Spleen (tissue), 11 donors: ENCODE measurements at regions not wholly inside any gene's neighbourhood (a gene's known extent, or its start where the extent isn't known, plus 50 kb on each side); places are given as distances from the start of the nearest gene placed in this dataset.

Experiments
- DNase-seq: peaks from one replicate; pipeline ENCODE4 v3.0.0-alpha.2; 2020
- H3K27ac ChIP-seq, 8 donors: fragments of 200-600 bp; sonication (generic) in 7 of 8; 1 replicate in 4 of 8; 2 replicates in 4 of 8; pipeline versions ENCODE4 v1.5.0 to v1.8.0; 2016 to 2021; ENCODE audit warnings: inconsistent platforms in 4 of 8, mild to moderate bottlenecking in 4 of 8, moderate library complexity in 1 of 8
- H3K27me3 ChIP-seq, 7 donors: fragments of 200-600 bp; sonication (generic) in 6 of 7; replicated peaks in 1 of 7; 1 replicate in 4 of 7; 2 replicates in 3 of 7; pipeline versions ENCODE4 v1.5.0 to v1.8.0; 2016 to 2021; ENCODE audit warnings: inconsistent platforms in 3 of 7, mild to moderate bottlenecking in 1 of 7
- H3K36me3 ChIP-seq, 6 donors: fragments of 200-600 bp; sonication (generic) in 5 of 6; 1 replicate in 4 of 6; 2 replicates in 2 of 6; pipeline versions ENCODE4 v1.5.0 to v1.8.0; 2016 to 2021; ENCODE audit warnings: inconsistent platforms in 2 of 6
- H3K4me1 ChIP-seq, 6 donors: fragments of 200-600 bp; sonication (generic) in 5 of 6; 1 replicate in 3 of 6; 2 replicates in 3 of 6; pipeline versions ENCODE4 v1.5.0 to v1.8.0; 2016 to 2021; ENCODE audit warnings: inconsistent platforms in 3 of 6
- H3K4me3 ChIP-seq, 8 donors: fragments of 200-600 bp; sonication (generic) in 7 of 8; 1 replicate in 4 of 8; 2 replicates in 4 of 8; pipeline versions ENCODE4 v1.5.0 to v1.8.0; 2016 to 2021; ENCODE audit warnings: inconsistent platforms in 4 of 8, mild to moderate bottlenecking in 4 of 8, moderate library complexity in 2 of 8
- H3K9me3 ChIP-seq, 8 donors: fragments of 200-600 bp; sonication (generic) in 7 of 8; 1 replicate in 4 of 8; 2 replicates in 4 of 8; pipeline versions ENCODE4 v1.5.0 to v1.8.0; 2016 to 2021; ENCODE audit warnings: inconsistent platforms in 4 of 8
- CTCF ChIP-seq, 11 experiments: fragments of 200-600 bp in 7 of 11; fragments of 450-650 bp in 4 of 11; sonication (generic) in 4 of 11; IDR thresholded peaks in 8 of 11; conservative IDR thresholded peaks in 3 of 11; 1 replicate in 7 of 11; 2 replicates in 4 of 11; pipeline versions ENCODE4 v1.4.0 to v1.8.0; 2016 to 2021; ENCODE audit warnings: antibody characterized with exemption in 11 of 11, inconsistent platforms in 4 of 11, mild to moderate bottlenecking in 1 of 11
- POLR2A ChIP-seq, 3 donors: fragments of 450-650 bp; IDR thresholded peaks; one replicate each; pipeline ENCODE4 v1.5.1; 2017; ENCODE audit warnings: antibody characterized with exemption in 3 of 3, mild to moderate bottlenecking in 1 of 3
- POLR2AphosphoS5 ChIP-seq, 3 donors: sonication (generic); formaldehyde crosslinking; IDR thresholded peaks; one replicate each; pipeline ENCODE4 v1.5.1; 2017; ENCODE audit warnings: antibody characterized with exemption in 3 of 3
- WGBS, 5 donors: extraction: QIAGEN DNeasy Blood & Tissue Kit in 3 of 5; methylation state at CpG; one replicate each; pipeline versions ENCODE4 v1.1.5 to v1.1.7; 2013 to 2018; 5-methylcytosine and 5-hydroxymethylcytosine counted together
- intact Hi-C: fragments of 100-400 bp; cut with DNase I; formaldehyde crosslinking; loops from one replicate; pipeline ENCODE4 v1.15.0; 2023; ENCODE audit warnings: low total_unique reads
- donor health status: healthy with polysubstance abuse.
- donor health status: DM: no; HTN: no; CAD: no; lungs with moderate emphysema.
- donor health status: DM: no; HTN: no; CAD: no.
- donor health status: Bipolar disorder and iron deficiency.
- donor health status: healthy.
- donor health status: DM: no; HTN: no; CAD: no.
- donor health status: DM: yes; HTN: yes; CAD: no.

GRCh38 chr9:1845425-1845824 lies 169.7 kb upstream of the SMARCA2 start:
- no peak for DNase-seq
- intact Hi-C loops: no loop called here
- no peaks in the 10 kb centered on the region for H3K27me3 ChIP-seq
- whole genome bisulfite sequencing, 5 donors: 28 to 50% (median 41%) methylated on average over 2 of the region's 2 CpGs
- no peak overlapping the region for H3K27ac ChIP-seq
- H3K36me3 ChIP-seq: no peaks in the 10 kb centered on the region
- H3K4me3 ChIP-seq: no peak overlapping the region
- H3K4me1 ChIP-seq: no peaks in the 10 kb centered on the region
- H3K9me3 ChIP-seq: no peaks in the 10 kb centered on the region
- no peak for TF ChIP-seq CTCF (IDR thresholded peaks at IDR 0.05 in 8 of 11, conservative IDR thresholded peaks at IDR 0.05 in 3 of 11)
- no peak for TF ChIP-seq POLR2A (IDR thresholded peaks at IDR 0.05)
- TF ChIP-seq POLR2AphosphoS5 (IDR thresholded peaks at IDR 0.05): no peak

- peaks cover 0 to 5% (median 0%) of the 10 kb centered on the region in 7 donors for H3K27me3 ChIP-seq
- TF ChIP-seq CTCF (IDR thresholded peaks at IDR 0.05 in 8 of 11, conservative IDR thresholded peaks at IDR 0.05 in 3 of 11) (no peak), POLR2AphosphoS5 (IDR thresholded peaks at IDR 0.05) (no peak), POLR2A (IDR thresholded peaks at IDR 0.05) (no peak)
- no peaks in the 10 kb centered on the region for H3K4me1 ChIP-seq
- intact Hi-C loops: no loop called here
- no peak overlapping the region for H3K27ac ChIP-seq
- no peaks in the 10 kb centered on the region for H3K36me3 ChIP-seq
- H3K9me3 ChIP-seq: peaks cover 0 to 16% (median 2%) of the 10 kb centered on the region in 8 donors
- 50 to 57% (median 54%) methylated on average over 3 of the region's 3 CpGs for WGBS, 5 donors
- no peak for DNase-seq
- H3K4me3 ChIP-seq: no peak overlapping the region
Measured at GRCh38 chr9:1855726-1856125, 159.4 kb upstream of the SMARCA2 start.

GRCh38 chr9:1857808-1858207 lies 157.3 kb upstream of the SMARCA2 start:
- Histone ChIP-seq H3K27ac (no peak overlapping the region), H3K9me3 (peaks cover 0 to 23% (median 5%) of the 10 kb centered on the region in 8 donors), H3K27me3 (peaks cover 0 to 5% (median 0%) of the 10 kb centered on the region in 7 donors), H3K4me3 (no peak overlapping the region), H3K4me1 (no peaks in the 10 kb centered on the region), H3K36me3 (no peaks in the 10 kb centered on the region)
- intact Hi-C loops: no loop called here
- DNase-seq: no peak
- no peak for TF ChIP-seq POLR2A (IDR thresholded peaks at IDR 0.05)
- 74 to 100% (median 86%) methylated on average over 1 to 3 of the region's 3 CpGs for WGBS, 5 donors

GRCh38 chr9:1869843-1870242 lies 145.3 kb upstream of the SMARCA2 start:
- WGBS, 5 donors: 43 to 63% (median 48%) methylated on average over 6 of the region's 6 CpGs

More at GRCh38 chr9:1869843-1870242, 145.3 kb upstream of the SMARCA2 start:
- no peak for DNase-seq
- intact Hi-C loops: no loop called here
- Histone ChIP-seq H3K36me3 (no peaks in the 10 kb centered on the region), H3K4me1 (no peaks in the 10 kb centered on the region), H3K27ac (no peak overlapping the region), H3K27me3 (no peaks in the 10 kb centered on the region), H3K9me3 (no peaks in the 10 kb centered on the region), H3K4me3 (no peak overlapping the region)
- TF ChIP-seq POLR2AphosphoS5 (IDR thresholded peaks at IDR 0.05) (no peak), CTCF (IDR thresholded peaks at IDR 0.05 in 8 of 11, conservative IDR thresholded peaks at IDR 0.05 in 3 of 11) (peak in 5 of 11 experiments; percentile 11 to 51 (median 38)), POLR2A (IDR thresholded peaks at IDR 0.05) (no peak)
